ENCODE measurements at regions not wholly inside any gene's neighbourhood (a gene's known extent, or its start where the extent isn't known, plus 50 kb on each side); places are given as distances from the start of the nearest gene placed in this dataset.

DNA sequence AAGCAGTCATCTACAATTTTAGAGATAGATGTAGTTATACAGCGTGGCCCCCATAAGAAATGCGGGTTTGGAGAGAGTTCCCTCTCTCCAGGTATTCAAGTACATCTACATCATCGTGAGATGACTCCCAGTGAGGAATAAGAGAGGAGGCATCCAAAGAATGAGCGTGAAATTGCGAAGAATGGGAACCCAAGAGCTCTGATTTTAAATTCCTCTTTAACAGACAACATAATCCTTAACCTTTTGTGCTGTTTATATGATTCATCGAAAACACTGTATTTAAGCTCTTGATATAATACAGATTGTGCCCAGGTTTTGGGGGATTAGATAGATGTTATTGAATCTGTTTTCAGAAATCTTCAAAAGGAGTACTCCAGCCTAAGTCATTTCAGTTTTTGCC lies 161.5 kb downstream of the COG6 start:
- H3K23ac ChIP-seq (ENCODE audit: low read length in 2 of 2), result no peak overlapping the region
- no peak overlapping the region for H2AK5ac ChIP-seq (ENCODE audit: low read length, severe bottlenecking)
- no peaks in the 10 kb centered on the region for H3K4me1 ChIP-seq (ENCODE audit: control insufficient read depth, insufficient read depth, low read depth, low read length)
- H3K9me3 ChIP-seq (ENCODE audit: control insufficient read depth, low read length), result no peaks in the 10 kb centered on the region
- no peak overlapping the region for H2BK15ac ChIP-seq (ENCODE audit: low read depth, poor library complexity, severe bottlenecking)
- no peak overlapping the region for H2AFZ ChIP-seq (ENCODE audit: low read depth, low read length)
- H3K27ac ChIP-seq (ENCODE audit: low read length, poor library complexity, severe bottlenecking), result no peak overlapping the region
- H3K4me3 ChIP-seq (ENCODE audit: insufficient read depth in 1 of 2, low read depth in 1 of 2, low read length in 2 of 2), result no peak overlapping the region
- no peak overlapping the region for H3K14ac ChIP-seq (ENCODE audit: low read length in 2 of 2)
- H2BK120ac ChIP-seq (ENCODE audit: low read depth, low read length), result no peak overlapping the region
- H3K27me3 ChIP-seq (ENCODE audit: control insufficient read depth in 1 of 2, insufficient read depth in 1 of 2, low read length in 2 of 2), result peaks cover 0 to 3% of the 10 kb centered on the region in 2 experiments
- WGBS, result 76% methylated on average over 2 of the region's 6 CpGs
- no peak overlapping the region for H2BK12ac ChIP-seq (ENCODE audit: low read length in 2 of 2)
- no peak overlapping the region for H3K18ac ChIP-seq (ENCODE audit: low read depth in 1 of 2, low read length in 2 of 2)
- no peak overlapping the region for H3K4ac ChIP-seq (ENCODE audit: low read depth in 1 of 2, low read length in 2 of 2)
- no peaks in the 10 kb centered on the region for H3K36me3 ChIP-seq (ENCODE audit: control insufficient read depth in 1 of 2, insufficient read depth in 2 of 2, low read depth in 1 of 2, low read length in 2 of 2)
- no peak overlapping the region for H4K8ac ChIP-seq (ENCODE audit: low read length)
- H3K9ac ChIP-seq (ENCODE audit: low read length), result no peak overlapping the region
- peak; percentile 1 for DNase-seq
- H4K91ac ChIP-seq (ENCODE audit: low read length), result no peak overlapping the region
- H3K79me1 ChIP-seq (replicated peaks; ENCODE audit: low read length, poor library complexity, severe bottlenecking), result no peaks in the 10 kb centered on the region
- H3K4me2 ChIP-seq (ENCODE audit: low read length, poor library complexity, severe bottlenecking), result no peak overlapping the region
- no peak overlapping the region for H2BK5ac ChIP-seq (ENCODE audit: low read depth, low read length, poor library complexity, severe bottlenecking)

DNA sequence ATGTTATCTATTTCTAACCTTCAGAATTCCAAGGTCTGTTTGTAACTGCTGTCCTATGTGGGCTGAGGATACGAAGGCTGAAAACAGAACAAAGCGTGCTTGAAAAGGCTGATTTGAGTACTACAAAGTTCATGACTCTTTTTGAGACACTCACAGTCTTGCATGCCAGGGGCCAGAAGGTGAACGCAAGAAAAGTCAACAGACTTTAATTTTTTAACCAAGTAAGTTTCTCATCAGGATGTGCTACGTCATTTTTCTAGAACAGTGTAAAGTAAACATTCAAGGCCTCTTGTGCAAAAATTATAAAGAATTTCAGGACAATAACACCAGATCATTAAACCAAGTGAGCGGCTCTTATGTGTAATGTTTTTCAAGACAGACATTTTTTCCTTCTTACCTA lies 163.5 kb downstream of the COG6 start:
- Histone ChIP-seq H3K4ac (ENCODE audit: low read depth in 1 of 2, low read length in 2 of 2) (no peak overlapping the region), H3K9me3 (ENCODE audit: control insufficient read depth, low read length) (no peaks in the 10 kb centered on the region), H2BK120ac (ENCODE audit: low read depth, low read length) (no peak overlapping the region), H2BK15ac (ENCODE audit: low read depth, poor library complexity, severe bottlenecking) (no peak overlapping the region), H2AK5ac (ENCODE audit: low read length, severe bottlenecking) (no peak overlapping the region), H4K8ac (ENCODE audit: low read length) (no peak overlapping the region), H3K4me2 (ENCODE audit: low read length, poor library complexity, severe bottlenecking) (no peak overlapping the region), H3K9ac (ENCODE audit: low read length) (no peak overlapping the region), H3K27me3 (ENCODE audit: control insufficient read depth in 1 of 2, insufficient read depth in 1 of 2, low read length in 2 of 2) (peaks cover 0 to 3% of the 10 kb centered on the region in 2 experiments), H3K14ac (ENCODE audit: low read length in 2 of 2) (no peak overlapping the region), H2AFZ (ENCODE audit: low read depth, low read length) (no peak overlapping the region), H3K27ac (ENCODE audit: low read length, poor library complexity, severe bottlenecking) (peak overlapping the region; percentile 34), H3K18ac (ENCODE audit: low read depth in 1 of 2, low read length in 2 of 2) (no peak overlapping the region), H3K36me3 (ENCODE audit: control insufficient read depth in 1 of 2, insufficient read depth in 2 of 2, low read depth in 1 of 2, low read length in 2 of 2) (no peaks in the 10 kb centered on the region), H2BK12ac (ENCODE audit: low read length in 2 of 2) (no peak overlapping the region), H4K91ac (ENCODE audit: low read length) (no peak overlapping the region), H3K79me1 (replicated peaks; ENCODE audit: low read length, poor library complexity, severe bottlenecking) (no peaks in the 10 kb centered on the region), H2BK5ac (ENCODE audit: low read depth, low read length, poor library complexity, severe bottlenecking) (no peak overlapping the region), H3K4me3 (ENCODE audit: insufficient read depth in 1 of 2, low read depth in 1 of 2, low read length in 2 of 2) (no peak overlapping the region), H3K23ac (ENCODE audit: low read length in 2 of 2) (no peak overlapping the region), H3K4me1 (ENCODE audit: control insufficient read depth, insufficient read depth, low read depth, low read length) (no peaks in the 10 kb centered on the region)
- 71% methylated on average over 5 of the region's 5 CpGs for WGBS
- DNase-seq, result peak; percentile 43

DNA sequence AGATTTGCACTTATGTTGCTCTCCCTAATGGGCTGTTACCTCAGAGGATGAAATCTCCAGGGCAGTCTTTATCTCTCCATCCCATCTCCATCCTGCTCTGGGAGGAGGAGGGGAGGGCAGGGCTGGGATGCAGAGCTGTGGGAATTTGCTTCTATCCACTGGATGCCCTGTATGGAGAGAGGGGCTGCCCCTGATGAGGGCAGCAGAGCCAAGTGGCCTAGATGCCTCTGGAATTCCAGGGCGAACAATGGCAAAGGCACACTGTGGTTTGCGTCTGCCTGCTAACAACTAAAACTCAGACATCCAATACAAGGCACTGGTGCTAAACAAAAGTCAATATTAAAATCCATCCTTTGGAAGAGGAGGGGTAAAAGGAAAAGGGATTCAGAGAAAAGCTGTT lies 165.1 kb downstream of the COG6 start:
- Histone ChIP-seq H3K9me3 (ENCODE audit: control insufficient read depth, low read length) (no peaks in the 10 kb centered on the region), H2BK15ac (ENCODE audit: low read depth, poor library complexity, severe bottlenecking) (no peak overlapping the region), H2BK5ac (ENCODE audit: low read depth, low read length, poor library complexity, severe bottlenecking) (no peak overlapping the region), H3K18ac (ENCODE audit: low read depth in 1 of 2, low read length in 2 of 2) (no peak overlapping the region), H3K27me3 (ENCODE audit: control insufficient read depth in 1 of 2, insufficient read depth in 1 of 2, low read length in 2 of 2) (peaks cover 0 to 3% of the 10 kb centered on the region in 2 experiments), H3K4me1 (ENCODE audit: control insufficient read depth, insufficient read depth, low read depth, low read length) (no peaks in the 10 kb centered on the region), H3K36me3 (ENCODE audit: control insufficient read depth in 1 of 2, insufficient read depth in 2 of 2, low read depth in 1 of 2, low read length in 2 of 2) (no peaks in the 10 kb centered on the region), H3K4me3 (ENCODE audit: insufficient read depth in 1 of 2, low read depth in 1 of 2, low read length in 2 of 2) (no peak overlapping the region), H2BK12ac (ENCODE audit: low read length in 2 of 2) (no peak overlapping the region), H3K23ac (ENCODE audit: low read length in 2 of 2) (no peak overlapping the region), H3K79me1 (replicated peaks; ENCODE audit: low read length, poor library complexity, severe bottlenecking) (no peaks in the 10 kb centered on the region), H3K4ac (ENCODE audit: low read depth in 1 of 2, low read length in 2 of 2) (no peak overlapping the region), H3K4me2 (ENCODE audit: low read length, poor library complexity, severe bottlenecking) (no peak overlapping the region), H3K27ac (ENCODE audit: low read length, poor library complexity, severe bottlenecking) (no peak overlapping the region), H2AFZ (ENCODE audit: low read depth, low read length) (no peak overlapping the region), H4K8ac (ENCODE audit: low read length) (no peak overlapping the region), H3K9ac (ENCODE audit: low read length) (no peak overlapping the region), H3K14ac (ENCODE audit: low read length in 2 of 2) (no peak overlapping the region), H2AK5ac (ENCODE audit: low read length, severe bottlenecking) (no peak overlapping the region), H2BK120ac (ENCODE audit: low read depth, low read length) (no peak overlapping the region), H4K91ac (ENCODE audit: low read length) (no peak overlapping the region)
- WGBS, result no CpG with 5 or more reads among the region's 2 CpGs
- no peak for DNase-seq

DNA sequence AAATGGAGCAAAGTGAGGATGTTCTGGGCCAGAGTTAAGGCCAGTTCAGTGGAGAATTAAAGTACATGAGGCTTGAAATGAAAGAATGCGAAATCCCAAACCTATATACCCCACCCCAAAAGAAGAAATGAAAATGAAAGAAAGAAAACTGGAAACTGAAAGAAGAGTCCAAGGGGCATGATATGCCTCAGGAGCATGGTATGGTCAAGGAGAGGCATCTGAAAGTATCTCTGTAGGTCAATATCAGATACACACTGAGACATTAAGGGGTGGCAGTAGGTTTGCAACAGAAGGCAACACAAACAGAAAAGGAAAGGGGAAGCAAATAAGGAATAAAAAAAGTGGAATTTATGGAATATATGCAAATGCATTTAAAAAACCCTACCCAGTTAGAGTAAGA lies 166.5 kb downstream of the COG6 start:
- H2BK120ac ChIP-seq (ENCODE audit: low read depth, low read length), result no peak overlapping the region
- H3K14ac ChIP-seq (ENCODE audit: low read length in 2 of 2), result no peak overlapping the region
- H3K27ac ChIP-seq (ENCODE audit: low read length, poor library complexity, severe bottlenecking), result no peak overlapping the region
- H3K36me3 ChIP-seq (ENCODE audit: control insufficient read depth in 1 of 2, insufficient read depth in 2 of 2, low read depth in 1 of 2, low read length in 2 of 2), result no peaks in the 10 kb centered on the region
- DNase-seq, result no peak
- H3K79me1 ChIP-seq (replicated peaks; ENCODE audit: low read length, poor library complexity, severe bottlenecking), result no peaks in the 10 kb centered on the region
- H2AFZ ChIP-seq (ENCODE audit: low read depth, low read length), result no peak overlapping the region
- H3K23ac ChIP-seq (ENCODE audit: low read length in 2 of 2), result no peak overlapping the region
- H4K91ac ChIP-seq (ENCODE audit: low read length), result no peak overlapping the region
- H3K9me3 ChIP-seq (ENCODE audit: control insufficient read depth, low read length), result no peaks in the 10 kb centered on the region
- H2BK5ac ChIP-seq (ENCODE audit: low read depth, low read length, poor library complexity, severe bottlenecking), result no peak overlapping the region
- no peak overlapping the region for H3K18ac ChIP-seq (ENCODE audit: low read depth in 1 of 2, low read length in 2 of 2)
- H3K4me3 ChIP-seq (ENCODE audit: insufficient read depth in 1 of 2, low read depth in 1 of 2, low read length in 2 of 2), result no peak overlapping the region
- H2AK5ac ChIP-seq (ENCODE audit: low read length, severe bottlenecking), result no peak overlapping the region
- peaks cover 0 to 3% of the 10 kb centered on the region in 2 experiments for H3K27me3 ChIP-seq (ENCODE audit: control insufficient read depth in 1 of 2, insufficient read depth in 1 of 2, low read length in 2 of 2)
- no peak overlapping the region for H2BK12ac ChIP-seq (ENCODE audit: low read length in 2 of 2)
- H3K9ac ChIP-seq (ENCODE audit: low read length), result no peak overlapping the region
- no peak overlapping the region for H3K4me2 ChIP-seq (ENCODE audit: low read length, poor library complexity, severe bottlenecking)
- no peak overlapping the region for H4K8ac ChIP-seq (ENCODE audit: low read length)
- no CpG with 5 or more reads among the region's 1 CpG for WGBS
- H3K4ac ChIP-seq (ENCODE audit: low read depth in 1 of 2, low read length in 2 of 2), result no peak overlapping the region
- no peak overlapping the region for H2BK15ac ChIP-seq (ENCODE audit: low read depth, poor library complexity, severe bottlenecking)
- no peaks in the 10 kb centered on the region for H3K4me1 ChIP-seq (ENCODE audit: control insufficient read depth, insufficient read depth, low read depth, low read length)
